Erythroblast (primary cell): ENCODE measurements at regions not wholly inside any gene's neighbourhood (a gene's known extent, or its start where the extent isn't known, plus 50 kb on each side); places are given as distances from the start of the nearest gene placed in this dataset.

Source experiments
- DNase-seq, 2 experiments: peaks; one replicate each; lab custom pipeline; 2025; lab: John Stamatoyannopoulos, UW
- GATA1 ChIP-seq: IDR thresholded peaks from 2 replicates; pipeline ENCODE4 v1.6.1; 2011; ENCODE audit warnings: low read depth, mild to moderate bottlenecking, control low read depth, low read length, moderate library complexity
- POLR2A ChIP-seq: IDR thresholded peaks from 2 replicates; pipeline ENCODE4 v1.6.1; 2011; ENCODE audit warnings: mild to moderate bottlenecking, low read length

DNA sequence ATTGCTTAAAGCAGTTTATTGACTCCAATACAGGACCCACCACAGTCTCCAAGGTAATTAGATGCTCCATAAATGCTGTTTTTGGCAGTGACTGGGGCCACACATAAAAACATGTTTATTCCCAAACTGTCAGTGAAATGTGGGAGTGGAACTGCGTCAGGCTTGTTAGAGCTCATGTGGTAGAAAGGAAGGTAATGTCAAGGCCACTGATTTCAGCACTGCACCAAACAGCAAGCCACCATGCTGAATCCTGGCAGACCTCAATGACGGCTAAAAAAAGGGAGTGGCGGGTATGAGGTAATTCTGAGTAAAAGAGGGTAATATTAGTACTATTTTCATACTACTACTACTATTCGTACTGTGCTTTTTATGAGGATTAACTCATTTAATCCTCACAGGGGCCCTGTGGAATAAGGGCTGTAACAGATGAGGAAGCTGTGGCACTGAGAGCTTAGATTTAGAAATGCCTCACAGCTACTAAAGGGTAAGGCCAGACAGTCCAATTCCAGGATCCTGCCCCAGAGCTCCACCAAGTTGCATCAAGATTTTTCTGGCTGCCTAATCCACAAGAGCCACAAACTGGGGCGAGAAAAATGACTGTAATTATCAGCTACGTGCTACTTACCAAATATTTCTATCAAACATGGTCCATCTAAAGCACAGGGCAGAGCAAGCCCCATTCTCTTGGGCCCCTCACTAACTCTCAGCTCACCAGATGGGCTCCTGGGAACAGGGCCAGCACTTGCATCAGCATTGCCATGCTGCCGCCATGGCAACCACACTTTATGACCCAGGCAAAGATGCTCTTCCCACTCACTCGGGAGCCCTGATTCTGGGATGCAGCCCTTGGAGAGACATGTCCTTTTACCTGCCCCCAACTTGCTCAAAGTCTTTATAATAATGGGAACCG is 83.6 kb upstream of the SPATA12 start:
- TF ChIP-seq POLR2A (no peak), GATA1 (no peak)
- no peak for DNase-seq

DNA sequence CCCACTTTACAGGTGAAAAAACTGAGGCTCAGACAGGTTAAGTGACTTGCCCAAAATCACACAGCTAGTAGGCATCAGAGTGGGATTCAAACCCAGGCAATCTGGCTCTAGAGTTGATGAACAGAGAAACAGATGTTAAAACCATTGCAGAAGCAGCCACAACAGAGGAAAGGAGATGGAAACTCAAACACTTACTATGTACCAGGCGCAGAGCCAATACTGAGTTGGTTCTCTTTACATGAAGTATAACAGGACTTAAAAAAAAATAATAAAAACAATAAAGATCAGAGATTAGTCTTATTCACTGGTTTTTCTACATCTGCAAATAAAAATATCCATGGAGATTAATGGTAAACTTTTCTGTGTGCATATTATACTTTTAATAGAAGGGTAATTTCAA is 84.9 kb upstream of the SPATA12 start:
- no peak for TF ChIP-seq GATA1
- no peak for TF ChIP-seq POLR2A

DNA sequence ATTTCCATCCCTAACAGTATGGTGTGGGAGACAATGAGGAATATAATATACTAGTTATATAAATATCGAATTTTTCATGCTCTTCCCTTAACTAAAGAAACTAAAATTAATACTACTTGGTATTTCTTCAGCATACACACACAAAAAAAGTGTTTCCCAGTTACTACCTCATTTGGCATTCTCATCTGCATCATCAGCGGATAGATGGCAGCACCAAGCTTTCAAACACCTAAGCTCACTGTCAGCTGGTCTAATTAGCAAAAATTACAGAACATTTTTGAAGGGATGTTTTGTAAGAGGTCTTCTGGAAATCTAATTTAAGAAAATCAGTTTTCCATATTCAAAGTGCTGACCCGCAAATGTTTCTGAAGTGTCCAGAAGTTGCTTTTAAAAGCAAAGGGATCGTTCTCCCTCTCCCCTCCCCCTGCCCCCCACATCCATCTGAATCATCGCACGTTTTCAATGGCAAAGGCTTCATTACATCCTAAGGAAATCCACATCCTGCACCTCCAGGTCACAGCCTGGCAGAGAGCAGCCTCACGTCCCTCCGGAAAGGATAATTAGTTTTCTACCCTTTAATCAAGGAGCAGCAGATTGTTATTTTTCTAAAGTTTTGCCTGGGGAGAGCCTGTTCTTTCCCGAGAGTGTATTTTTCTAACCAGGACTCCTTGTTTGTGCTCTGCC is 86.1 kb upstream of the SPATA12 start:
- TF ChIP-seq GATA1 (no peak), POLR2A (no peak)
- no peak for DNase-seq

More for the DNA sequence above, 84.9 kb upstream of the SPATA12 start:
- no peak for DNase-seq

DNA sequence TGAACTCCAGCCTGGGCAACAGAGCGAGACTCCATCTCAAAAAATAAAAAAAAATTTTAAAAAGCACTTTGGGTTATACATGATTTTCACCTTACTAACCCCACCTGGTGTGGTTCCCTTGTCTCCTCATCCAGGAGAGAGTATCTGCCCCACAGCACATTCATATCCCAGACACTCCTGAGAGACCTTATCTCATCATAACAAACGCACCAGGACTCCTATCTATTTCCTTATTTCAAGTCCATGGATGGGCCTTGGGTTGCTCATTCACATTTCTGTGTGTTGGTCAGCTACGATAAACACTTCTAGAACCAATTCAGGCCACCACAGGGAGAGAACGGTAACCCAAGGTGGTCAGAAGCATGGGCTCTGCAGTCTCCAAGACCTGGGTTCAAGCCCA is 88.6 kb upstream of the SPATA12 start:
- no peak for DNase-seq

DNA sequence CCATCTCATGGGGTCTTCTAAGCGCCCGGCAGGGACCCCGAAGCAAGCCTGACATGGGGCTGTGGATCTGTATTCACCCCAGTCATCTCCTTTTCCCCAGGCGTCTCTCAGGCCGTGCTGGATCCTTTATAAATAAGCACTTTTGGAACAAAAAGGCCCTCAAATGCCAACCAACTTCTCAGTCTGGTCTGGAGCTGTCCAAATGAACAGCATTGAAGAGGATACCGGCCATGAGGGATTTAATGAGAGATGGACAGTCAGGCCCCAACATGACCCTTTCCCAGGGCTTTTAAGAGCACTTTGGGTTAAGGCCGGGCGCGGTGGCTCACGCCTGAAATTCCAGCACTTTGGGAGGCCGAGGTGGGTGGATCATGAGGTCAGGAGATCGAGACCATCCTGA is 89.2 kb upstream of the SPATA12 start:
- no peak for DNase-seq
- no peak for TF ChIP-seq POLR2A
- no peak for TF ChIP-seq GATA1

More for the DNA sequence above, 88.6 kb upstream of the SPATA12 start:
- TF ChIP-seq GATA1 (no peak), POLR2A (no peak)

DNA sequence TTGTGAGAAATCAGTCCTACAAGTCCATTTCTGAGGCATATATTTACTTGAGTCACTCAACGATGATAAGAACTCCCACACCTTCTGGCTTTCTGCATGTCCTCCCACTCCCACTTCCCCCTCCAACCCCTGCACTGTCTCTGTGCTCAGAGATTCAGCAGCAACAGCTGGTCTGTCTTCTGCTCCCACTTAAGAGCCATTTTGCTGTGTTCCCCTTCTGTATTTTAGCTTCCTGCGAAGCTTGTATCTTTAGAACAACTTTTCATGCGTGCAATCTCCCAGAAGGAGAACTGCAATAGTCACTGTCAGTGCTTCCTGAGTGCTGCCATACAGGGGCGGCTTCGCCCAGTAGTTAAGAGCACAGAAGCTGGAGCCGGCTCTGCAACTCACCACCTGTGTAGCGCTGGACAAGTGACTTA is 90.0 kb upstream of the SPATA12 start:
- no peak for DNase-seq
- TF ChIP-seq GATA1 (no peak), POLR2A (no peak)

DNA sequence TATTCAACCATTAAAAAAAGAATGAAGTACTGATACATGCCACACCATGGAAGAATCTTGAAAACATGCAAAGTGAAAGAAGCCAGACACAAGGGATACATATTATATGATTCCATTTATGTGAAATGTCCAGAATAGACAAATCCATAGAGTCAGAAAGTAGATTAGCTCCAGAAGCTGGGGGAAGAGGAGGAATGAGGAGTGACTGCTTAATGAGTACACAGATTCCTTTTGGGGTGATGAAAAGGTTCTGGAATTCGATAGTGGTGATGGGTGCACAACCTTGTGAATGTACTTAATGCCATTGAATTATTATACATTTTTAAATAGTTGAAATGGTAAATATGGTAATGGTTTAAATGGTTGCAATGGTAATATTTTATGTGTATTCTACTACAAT is 90.6 kb upstream of the SPATA12 start:
- TF ChIP-seq POLR2A (no peak), GATA1 (no peak)
- no peak for DNase-seq

DNA sequence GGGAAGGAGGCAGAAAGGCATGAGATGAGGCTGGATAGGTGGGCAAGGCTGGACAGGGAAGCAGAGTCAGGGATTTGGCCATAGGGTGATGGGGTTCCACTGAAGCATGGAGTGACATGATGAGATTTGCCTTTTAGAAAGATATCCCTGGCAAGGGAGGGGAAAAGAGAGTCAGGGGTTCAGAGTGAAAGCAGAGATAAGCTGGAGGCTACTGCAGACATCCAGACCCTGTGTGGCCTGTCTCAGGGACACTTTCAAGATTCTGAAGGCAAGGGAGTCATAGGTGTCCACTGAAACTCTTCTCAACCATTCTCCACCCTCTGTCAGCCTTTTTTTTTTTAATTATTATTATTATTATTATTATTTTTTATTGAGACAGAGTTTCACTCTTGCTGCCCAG is 94.0 kb upstream of the SPATA12 start:
- TF ChIP-seq GATA1 (no peak), POLR2A (no peak)
- no peak for DNase-seq

DNA sequence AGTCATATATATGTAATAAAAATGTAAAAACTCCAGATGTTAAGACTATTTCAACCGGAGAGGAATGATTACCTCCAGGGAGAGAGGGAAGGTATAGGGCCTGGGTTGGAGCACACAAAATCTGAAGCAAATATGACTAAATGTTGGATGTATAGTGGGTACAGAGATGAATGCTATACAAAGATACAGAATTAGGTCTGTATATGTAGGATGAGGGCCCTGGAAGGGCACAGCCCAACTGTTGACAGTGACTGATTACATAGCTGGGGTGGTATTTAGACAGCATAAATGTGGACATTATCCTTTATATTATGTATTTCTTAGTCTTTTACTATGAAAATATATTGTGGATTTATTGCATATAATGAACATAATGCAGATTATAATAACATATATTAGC is 94.4 kb upstream of the SPATA12 start:
- no peak for TF ChIP-seq GATA1
- TF ChIP-seq POLR2A = no peak
- DNase-seq = no peak

DNA sequence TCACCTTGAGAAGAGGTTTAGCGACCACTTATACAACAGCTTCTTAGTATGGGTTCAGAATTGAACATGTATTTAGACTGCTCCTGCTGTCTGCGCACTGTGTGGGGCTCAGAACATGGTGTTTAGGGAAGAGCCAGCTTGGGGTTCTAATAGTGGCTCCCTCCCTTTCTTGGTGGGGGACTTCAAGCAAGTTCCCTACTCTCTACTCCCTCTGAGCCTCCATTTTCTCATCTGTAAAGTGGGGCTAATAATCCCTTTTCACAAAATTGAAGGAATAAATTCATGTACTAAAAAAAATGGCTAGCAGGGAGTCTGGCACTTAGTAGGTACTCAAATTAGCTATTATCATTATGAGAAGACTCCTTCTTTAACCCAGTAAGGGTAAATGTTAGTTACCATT is 97.5 kb upstream of the SPATA12 start:
- TF ChIP-seq POLR2A (no peak), GATA1 (no peak)
- DNase-seq = no peak

DNA sequence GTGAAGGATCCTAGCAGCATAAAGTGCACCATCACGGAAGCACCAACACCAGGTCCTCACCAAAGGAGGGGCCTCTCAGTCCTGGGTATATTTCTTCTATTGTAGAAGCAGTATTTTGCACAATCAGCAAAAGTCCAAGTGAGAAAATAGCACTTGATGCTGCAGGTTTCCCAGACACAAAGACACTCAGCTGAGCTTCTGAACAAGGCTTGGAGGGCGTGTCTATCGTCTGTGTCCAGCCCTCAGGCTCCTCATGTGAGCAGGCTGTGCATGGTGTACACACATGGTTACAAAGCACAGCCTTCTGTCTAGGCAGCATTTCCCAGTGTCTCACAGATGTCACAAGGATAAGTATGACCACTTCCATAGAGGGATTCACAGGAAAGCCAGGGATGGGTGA is 98.3 kb upstream of the SPATA12 start:
- TF ChIP-seq POLR2A = no peak
- no peak for TF ChIP-seq GATA1
- no peak for DNase-seq

DNA sequence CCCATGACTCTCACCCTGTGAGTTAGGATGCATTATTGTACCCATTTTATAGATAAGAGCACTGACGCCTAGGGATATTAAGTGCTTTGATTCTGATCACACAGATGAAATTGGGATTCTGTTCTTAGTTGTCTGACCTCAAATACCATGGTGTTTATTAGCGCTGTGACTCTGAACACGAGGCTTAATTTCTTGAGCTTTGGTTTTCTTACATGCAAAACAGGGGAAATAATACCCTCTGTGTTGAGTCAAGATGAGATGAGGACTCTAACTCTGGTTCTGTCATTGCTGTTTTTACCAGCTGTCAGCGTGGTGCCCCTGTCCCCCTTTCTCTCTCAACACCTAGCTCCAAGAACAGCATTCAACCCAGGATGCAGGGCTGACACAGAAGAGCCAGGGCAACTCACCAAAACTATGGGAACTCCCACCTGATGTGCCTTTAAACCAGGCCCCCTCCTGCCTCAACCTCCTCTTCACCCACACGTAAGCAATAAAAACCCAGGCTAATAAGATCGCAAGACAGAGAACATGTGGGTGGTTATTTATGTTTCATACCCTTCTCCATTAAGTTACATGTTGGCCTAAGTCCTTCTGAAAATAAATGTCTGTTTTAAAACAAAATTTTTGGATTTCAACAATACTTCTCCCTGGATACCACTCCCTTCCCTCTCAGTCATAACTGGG is 100.1 kb upstream of the SPATA12 start:
- TF ChIP-seq GATA1 (no peak), POLR2A (no peak)
- DNase-seq = no peak

DNA sequence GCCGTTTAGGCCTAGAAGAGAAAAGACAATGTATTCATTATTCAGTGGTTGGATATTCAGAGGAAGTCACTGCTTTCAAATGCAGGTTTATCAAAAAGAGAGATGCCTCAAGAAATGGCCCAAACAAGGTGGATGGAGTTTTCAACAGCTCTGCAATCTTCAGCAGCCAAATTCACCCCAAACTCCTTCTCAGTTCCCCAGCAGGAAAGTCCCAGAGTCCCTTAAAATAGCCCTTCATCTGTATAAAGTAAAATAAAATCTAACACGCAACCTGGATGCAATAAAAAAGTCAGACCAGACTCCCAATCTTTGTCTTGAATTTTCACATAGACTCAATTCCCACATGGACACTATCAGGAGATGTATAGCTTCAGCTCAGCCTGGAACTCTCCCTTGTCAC is 101.6 kb upstream of the SPATA12 start:
- TF ChIP-seq POLR2A (no peak), GATA1 (no peak)
- no peak for DNase-seq

DNA sequence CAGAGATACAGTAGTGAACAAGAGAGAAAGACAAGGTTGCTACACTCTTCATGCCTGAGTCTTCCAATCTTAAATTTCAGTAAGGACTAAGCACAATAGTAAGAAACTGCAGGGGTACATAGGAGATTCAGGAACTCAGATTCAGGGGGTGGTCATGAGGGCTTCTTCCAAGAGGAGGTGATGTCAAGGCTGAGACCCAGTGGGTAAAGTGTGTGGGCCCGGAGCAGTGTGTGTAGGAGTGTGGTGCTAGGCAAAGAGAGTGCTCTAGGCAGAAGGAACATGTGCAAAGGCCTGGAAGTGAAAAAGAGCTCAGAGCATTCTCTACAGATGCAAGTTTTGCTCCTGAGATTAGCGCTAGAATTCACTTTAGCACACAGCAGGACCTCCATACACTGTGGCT is 102.9 kb upstream of the SPATA12 start:
- DNase-seq = no peak
- TF ChIP-seq GATA1 (no peak), POLR2A (no peak)
